A549 (cell line): ENCODE measurements at regions not wholly inside any gene's neighbourhood (a gene's known extent, or its start where the extent isn't known, plus 50 kb on each side); places are given as distances from the start of the nearest gene placed in this dataset.
A peak's percentile ranks its signal among the peaks of the same experiment; 100 is the strongest.

Source experiments
- ATAC-seq, 2 experiments: fragments of 200-7000 bp in 1 of 2; fragments of >200 bp in 1 of 2; cut with Nextera tagmentation in 1 of 2; cut with Tn5 transposase in 1 of 2; 3 replicates each; pipeline versions ENCODE4 v1.8.0 to v1.9.1; 2018 to 2020; ENCODE audit warnings: mild to moderate bottlenecking in 1 of 2, moderate library complexity in 1 of 2
- CTCF ChIA-PET: fragments of 300-600 bp; sonication (Branson Sonifier 250); formaldehyde crosslinking; extraction: SDS; loops from one replicate; lab custom pipeline; 2021; ENCODE audit warnings: antibody characterized with exemption, inconsistent platforms; lab: Yijun Ruan, JAX
- POLR2A ChIA-PET: fragments of 350-600 bp; formaldehyde crosslinking; extraction: SDS; loops from one replicate; lab custom pipeline; 2021; ENCODE audit warnings: antibody characterized with exemption, inconsistent platforms; lab: Yijun Ruan, JAX
- DNase-seq, 2 experiments: peaks; one replicate each; pipeline versions ENCODE4 v3.0.0 to v3.0.0-alpha.2; 2011 to 2016; ENCODE audit warnings: low read depth in 1 of 2, low spot score in 1 of 2
- FAIRE-seq: peaks from 2 replicates; lab custom pipeline; 2011; peaks lifted over from hg19 to GRCh38; lab: Jason Lieb, UNC
- H3K27ac ChIP-seq, 2 experiments: fragments of >200 bp; sonication (Bioruptor Twin); formaldehyde crosslinking; 3 replicates each; pipeline ENCODE4 v1.5.1; 2016 to 2017
- H3K4me1 ChIP-seq: fragments of >200 bp; sonication (Bioruptor Twin); formaldehyde crosslinking; 3 replicates; pipeline ENCODE4 v1.6.1; 2016
- H3K4me2 ChIP-seq: fragments of >200 bp; sonication (Bioruptor Twin); formaldehyde crosslinking; 3 replicates; pipeline ENCODE4 v1.6.1; 2016
- H3K4me3 ChIP-seq: fragments of >200 bp; sonication (Bioruptor Twin); formaldehyde crosslinking; 3 replicates; pipeline ENCODE4 v1.5.1; 2016
- H3K9me3 ChIP-seq: fragments of >200 bp; sonication (Bioruptor Twin); formaldehyde crosslinking; 3 replicates; pipeline ENCODE4 v1.6.1; 2016
- CEBPB ChIP-seq, 2 experiments: fragments of >200 bp in 1 of 2; sonication (Bioruptor Twin) in 1 of 2; formaldehyde crosslinking in 1 of 2; IDR thresholded peaks; 2 replicates each; pipeline ENCODE4 v1.6.1; 2012 to 2016
- CHD4 ChIP-seq: fragments of 200-600 bp; sonication (generic); IDR thresholded peaks from 2 replicates; pipeline ENCODE4 v1.6.1; 2016; ENCODE audit warnings: antibody characterized with exemption, mild to moderate bottlenecking, borderline replicate concordance
- EP300 ChIP-seq, 2 experiments: fragments of >200 bp; sonication (Bioruptor Twin); formaldehyde crosslinking; IDR thresholded peaks; 2 replicates in 1 of 2; 3 replicates in 1 of 2; pipeline ENCODE4 v1.6.1; 2016 to 2017
- FOSB ChIP-seq: fragments of 250-450 bp; sonication (Bioruptor Pico); IDR thresholded peaks from 2 replicates; pipeline ENCODE4 v1.5.0; 2020; ENCODE audit warnings: mild to moderate bottlenecking, moderate library complexity
- FOSL2 ChIP-seq, 2 experiments: fragments of 450-650 bp in 1 of 2; fragments of >200 bp in 1 of 2; sonication (Bioruptor Twin) in 1 of 2; formaldehyde crosslinking; IDR thresholded peaks; 2 replicates each; pipeline versions ENCODE4 v1.5.0 to v1.6.1; 2016 to 2020; ENCODE audit warnings: mild to moderate bottlenecking in 1 of 2, moderate library complexity in 1 of 2
- HEYL ChIP-seq: fragments of 250-450 bp; sonication (Bioruptor Pico); IDR thresholded peaks from 2 replicates; pipeline ENCODE4 v1.8.0; 2021; ENCODE audit warnings: mild to moderate bottlenecking, moderate library complexity
- HMGXB4 ChIP-seq: fragments of 250-450 bp; sonication (Bioruptor Pico); IDR thresholded peaks from 2 replicates; pipeline ENCODE4 v1.5.0; 2021; ENCODE audit warnings: mild to moderate bottlenecking, moderate library complexity, borderline replicate concordance
- KDM5A ChIP-seq: fragments of 200-600 bp; sonication (generic); IDR thresholded peaks from 2 replicates; pipeline ENCODE4 v1.6.1; 2016; ENCODE audit warnings: antibody characterized with exemption, mild to moderate bottlenecking
- MYC ChIP-seq: IDR thresholded peaks from 2 replicates; pipeline ENCODE4 v1.6.1; 2012; ENCODE audit warnings: mild to moderate bottlenecking, inconsistent platforms, low read length, improper control_type of control experiment, borderline replicate concordance
- NFE2L2 ChIP-seq: fragments of 150-350 bp; conservative IDR thresholded peaks from 2 replicates; pipeline ENCODE4 v1.6.1; 2014; ENCODE audit warnings: low read length
- NR3C1 ChIP-seq: fragments of >200 bp; sonication (Bioruptor Twin); formaldehyde crosslinking; IDR thresholded peaks from 3 replicates; pipeline ENCODE4 v1.6.1; 2017
- RAD21 ChIP-seq, 2 experiments: fragments of >200 bp in 1 of 2; sonication (Bioruptor Twin) in 1 of 2; formaldehyde crosslinking in 1 of 2; IDR thresholded peaks in 1 of 2; conservative IDR thresholded peaks in 1 of 2; 2 replicates in 1 of 2; 3 replicates in 1 of 2; pipeline ENCODE4 v1.6.1; 2012 to 2018; ENCODE audit warnings: inconsistent platforms in 1 of 2
- TP53 ChIP-seq: fragments of 250-450 bp; sonication (Bioruptor Pico); IDR thresholded peaks from 2 replicates; pipeline ENCODE4 v1.5.0; 2021; ENCODE audit warnings: mild to moderate bottlenecking, moderate library complexity
- WGBS: methylation state at CpG from one replicate; pipeline ENCODE4 v1.1.6; 2017; ENCODE audit errors: missing lambda C conversion rate; 5-methylcytosine and 5-hydroxymethylcytosine counted together
- TF ChIP-seq, protein P1 (sequence below): fragments of 250-450 bp; sonication (Bioruptor Pico); IDR thresholded peaks from 2 replicates; pipeline ENCODE4 v1.5.0; 2020; ENCODE audit warnings: low read depth, mild to moderate bottlenecking, moderate library complexity
- TF ChIP-seq, protein P2 (sequence below): fragments of 150-350 bp; IDR thresholded peaks from 2 replicates; pipeline ENCODE4 v1.6.1; 2014; ENCODE audit warnings: low read depth, mild to moderate bottlenecking, low read length
- TF ChIP-seq, protein P3 (sequence below): fragments of >200 bp; sonication (Bioruptor Twin); formaldehyde crosslinking; IDR thresholded peaks from 2 replicates; pipeline ENCODE4 v1.6.1; 2016

DNA sequence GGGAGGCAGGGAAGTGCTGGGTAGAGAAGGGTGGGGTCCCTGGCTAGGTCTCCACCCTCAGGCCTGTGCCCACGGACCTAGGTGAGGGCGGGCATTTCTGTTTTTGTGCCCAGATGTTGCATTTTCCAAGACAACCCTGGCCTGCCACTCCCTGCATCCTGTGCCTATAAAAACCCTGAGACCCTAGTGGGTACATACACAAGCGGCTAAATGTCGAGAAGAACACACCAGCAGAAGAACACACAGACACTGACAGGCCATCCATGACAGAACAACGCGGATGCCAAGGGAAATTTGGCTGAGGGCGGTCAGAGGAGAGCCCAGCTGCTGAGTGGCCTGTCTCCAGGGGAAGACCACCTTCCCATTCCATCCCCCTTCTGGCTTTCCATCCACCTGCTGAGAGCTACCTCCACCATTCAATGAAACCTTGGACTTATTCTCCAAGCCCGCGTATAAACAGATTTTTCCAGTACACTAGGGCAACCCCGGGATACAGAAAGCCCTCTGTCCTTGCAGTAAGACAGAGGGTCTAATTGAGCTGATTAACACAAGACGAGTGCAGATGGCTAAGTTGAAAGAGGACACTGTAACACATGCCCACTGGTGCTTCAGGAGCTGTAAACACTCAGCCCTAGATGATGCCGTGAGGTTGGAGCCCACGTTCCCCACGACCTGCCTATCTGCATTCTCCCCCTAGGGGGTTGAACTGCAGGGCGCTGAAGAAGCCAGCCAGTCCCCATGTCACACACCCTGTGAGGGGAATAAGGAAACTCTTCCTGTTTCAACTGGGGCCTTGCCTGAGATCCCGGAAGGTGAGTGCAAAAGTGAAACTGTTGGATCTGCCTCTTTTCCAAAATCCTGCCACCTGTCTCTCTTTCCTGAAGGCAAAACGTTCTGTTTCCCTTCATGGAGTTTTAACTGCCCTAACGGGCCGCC, 147.2 kb upstream of the COX10 start:
- no peak overlapping the region for H3K4me2 ChIP-seq
- no peak for FAIRE-seq
- ChIA-PET CTCF (no interaction called here), POLR2A (no interaction called here)
- no peak overlapping the region for H3K4me3 ChIP-seq
- DNase-seq = no peak
- TF ChIP-seq, protein P1, sequence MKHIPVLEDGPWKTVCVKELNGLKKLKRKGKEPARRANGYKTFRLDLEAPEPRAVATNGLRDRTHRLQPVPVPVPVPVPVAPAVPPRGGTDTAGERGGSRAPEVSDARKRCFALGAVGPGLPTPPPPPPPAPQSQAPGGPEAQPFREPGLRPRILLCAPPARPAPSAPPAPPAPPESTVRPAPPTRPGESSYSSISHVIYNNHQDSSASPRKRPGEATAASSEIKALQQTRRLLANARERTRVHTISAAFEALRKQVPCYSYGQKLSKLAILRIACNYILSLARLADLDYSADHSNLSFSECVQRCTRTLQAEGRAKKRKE (CRISPR knock-in tag) = no peak
- no peak for TF ChIP-seq NR3C1
- TF ChIP-seq EP300 (IDR thresholded peaks at IDR 0.05) = no peak
- TF ChIP-seq RAD21 (conservative IDR thresholded peaks at IDR 0.05 in 1 of 2, IDR thresholded peaks at IDR 0.05 in 1 of 2) = no peak
- TF ChIP-seq, protein P2, sequence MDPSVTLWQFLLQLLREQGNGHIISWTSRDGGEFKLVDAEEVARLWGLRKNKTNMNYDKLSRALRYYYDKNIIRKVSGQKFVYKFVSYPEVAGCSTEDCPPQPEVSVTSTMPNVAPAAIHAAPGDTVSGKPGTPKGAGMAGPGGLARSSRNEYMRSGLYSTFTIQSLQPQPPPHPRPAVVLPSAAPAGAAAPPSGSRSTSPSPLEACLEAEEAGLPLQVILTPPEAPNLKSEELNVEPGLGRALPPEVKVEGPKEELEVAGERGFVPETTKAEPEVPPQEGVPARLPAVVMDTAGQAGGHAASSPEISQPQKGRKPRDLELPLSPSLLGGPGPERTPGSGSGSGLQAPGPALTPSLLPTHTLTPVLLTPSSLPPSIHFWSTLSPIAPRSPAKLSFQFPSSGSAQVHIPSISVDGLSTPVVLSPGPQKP = no peak
- TF ChIP-seq CEBPB (IDR thresholded peaks at IDR 0.05) = no peak
- no peak for TF ChIP-seq KDM5A
- TF ChIP-seq TP53 (CRISPR knock-in tag) = no peak
- TF ChIP-seq NFE2L2 = no peak
- TF ChIP-seq, protein P3, sequence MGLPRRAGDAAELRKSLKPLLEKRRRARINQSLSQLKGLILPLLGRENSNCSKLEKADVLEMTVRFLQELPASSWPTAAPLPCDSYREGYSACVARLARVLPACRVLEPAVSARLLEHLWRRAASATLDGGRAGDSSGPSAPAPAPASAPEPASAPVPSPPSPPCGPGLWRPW = no peak
- no peak for TF ChIP-seq HMGXB4 (CRISPR knock-in tag)
- no peak for TF ChIP-seq HEYL
- H3K4me1 ChIP-seq = no peaks in the 10 kb centered on the region
- 36% methylated on average over 19 of the region's 19 CpGs for WGBS
- no peak overlapping the region for H3K27ac ChIP-seq
- ATAC-seq = peak; percentile 24 to 53; a peak in 3 of 6 replicates
- H3K9me3 ChIP-seq = no peaks in the 10 kb centered on the region

DNA sequence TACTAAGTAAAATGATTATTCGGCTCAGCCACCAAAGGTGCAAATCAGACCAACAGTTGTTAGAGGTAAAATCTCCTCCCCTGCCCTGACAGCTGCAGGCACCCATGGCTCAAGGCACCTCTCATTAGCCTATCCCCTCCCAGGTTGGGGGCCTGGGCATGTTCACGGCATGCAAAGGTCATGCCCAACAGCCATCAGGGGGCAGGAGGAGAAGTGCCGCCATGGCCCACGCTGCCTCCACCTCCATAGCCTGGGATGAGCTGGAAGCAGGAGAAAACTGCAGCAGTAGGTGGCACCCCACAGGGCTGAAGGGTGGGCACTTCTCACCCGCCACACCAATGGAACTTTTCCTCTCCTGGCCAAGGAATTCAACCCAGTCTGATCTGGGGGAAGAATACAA, 146.4 kb upstream of the COX10 start:
- POLR2A ChIA-PET = no interaction called here
- H3K4me2 ChIP-seq = no peak overlapping the region
- no peak for ATAC-seq

DNA sequence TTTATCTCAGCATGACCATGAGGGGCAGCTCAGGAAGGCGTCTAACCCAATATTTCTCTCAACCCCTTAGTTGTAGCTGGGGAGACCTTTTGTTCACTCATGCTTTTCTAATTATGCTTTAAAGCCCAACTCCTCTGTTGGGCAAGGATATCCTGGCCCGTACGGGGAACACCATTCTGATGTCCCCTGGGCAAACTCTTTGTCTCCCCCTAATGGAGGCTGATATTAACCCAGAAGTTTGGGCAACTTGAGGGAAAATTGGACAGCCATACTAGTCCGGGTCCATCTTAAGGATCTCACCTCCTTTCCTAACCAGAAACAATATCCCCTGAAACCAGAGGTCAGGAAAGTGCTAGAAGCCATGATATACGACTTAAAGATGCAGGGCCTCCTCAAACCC, 143.7 kb upstream of the COX10 start:
- DNase-seq = no peak
- H3K4me2 ChIP-seq = no peak overlapping the region
- H3K4me1 ChIP-seq = no peaks in the 10 kb centered on the region
- FAIRE-seq = no peak
- ChIA-PET CTCF (interaction anchor here (0.9 kb wide), 1 partner anchor 322 kb away, joined by 3 read pairs; no protein-coding TSS in a partner anchor), POLR2A (no interaction called here)
- TF ChIP-seq CHD4 = no peak
- 0 out of 5 replicates have a peak, but pooled peaks of 1 of the 2 experiments have one; percentile 13 for TF ChIP-seq RAD21 (conservative IDR thresholded peaks at IDR 0.05 in 1 of 2, IDR thresholded peaks at IDR 0.05 in 1 of 2)
- 9% methylated on average over 5 of the region's 5 CpGs for WGBS
- no peaks in the 10 kb centered on the region for H3K9me3 ChIP-seq
- H3K27ac ChIP-seq = no peak overlapping the region
- no peak for ATAC-seq
- no peak overlapping the region for H3K4me3 ChIP-seq

More for the DNA sequence above, 146.4 kb upstream of the COX10 start:
- FAIRE-seq (no peak), DNase-seq (no peak)
- Histone ChIP-seq H3K4me3 (no peak overlapping the region), H3K9me3 (no peaks in the 10 kb centered on the region), H3K27ac (no peak overlapping the region), H3K4me1 (no peaks in the 10 kb centered on the region)
- WGBS = 41% methylated on average over 5 of the region's 5 CpGs
- CTCF ChIA-PET = no interaction called here
- TF ChIP-seq MYC (no peak), HEYL (no peak), FOSL2 (IDR thresholded peaks at IDR 0.05) (no peak), FOSL2 (CRISPR knock-in tag; IDR thresholded peaks at IDR 0.05) (no peak), FOSB (CRISPR knock-in tag) (no peak)
